ENCODE measurements at regions not wholly inside any gene's neighbourhood (a gene's known extent, or its start where the extent isn't known, plus 50 kb on each side); places are given as distances from the start of the nearest gene placed in this dataset.

DNA sequence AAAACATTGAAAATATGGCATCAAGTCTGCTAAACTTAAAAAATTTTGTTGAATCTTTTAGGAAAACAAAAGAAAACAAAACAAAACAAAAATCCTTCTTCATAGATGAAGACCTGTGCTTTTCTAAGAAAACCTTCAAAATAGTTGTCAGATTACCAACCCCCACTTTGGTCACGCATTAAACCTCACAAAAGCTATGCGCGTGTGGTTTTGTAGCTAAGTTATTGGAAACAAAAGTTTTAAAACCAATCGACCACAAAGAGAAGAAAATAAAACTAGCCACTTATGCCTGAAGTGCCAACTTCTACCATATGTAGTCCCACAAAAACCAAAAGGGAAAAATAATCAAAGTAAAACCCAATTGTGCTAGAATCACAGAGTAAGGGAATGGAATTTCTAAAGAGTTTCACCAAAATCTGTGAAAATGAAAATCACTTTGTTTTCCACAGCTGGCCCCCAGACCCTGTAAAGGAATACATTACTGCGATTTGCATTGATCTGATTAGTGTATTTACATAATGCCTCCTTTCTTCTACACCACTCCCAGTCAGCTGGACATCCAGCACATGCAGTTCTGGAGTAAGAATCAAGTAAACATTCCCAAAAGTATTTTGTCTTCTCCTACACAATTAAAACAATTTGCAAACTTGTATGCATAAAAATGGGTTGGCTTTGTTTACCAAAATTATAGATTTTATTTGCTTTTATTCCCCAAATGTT lies 330.1 kb upstream of the DKK2 start:
- POLR2A ChIA-PET: no interaction called here

DNA sequence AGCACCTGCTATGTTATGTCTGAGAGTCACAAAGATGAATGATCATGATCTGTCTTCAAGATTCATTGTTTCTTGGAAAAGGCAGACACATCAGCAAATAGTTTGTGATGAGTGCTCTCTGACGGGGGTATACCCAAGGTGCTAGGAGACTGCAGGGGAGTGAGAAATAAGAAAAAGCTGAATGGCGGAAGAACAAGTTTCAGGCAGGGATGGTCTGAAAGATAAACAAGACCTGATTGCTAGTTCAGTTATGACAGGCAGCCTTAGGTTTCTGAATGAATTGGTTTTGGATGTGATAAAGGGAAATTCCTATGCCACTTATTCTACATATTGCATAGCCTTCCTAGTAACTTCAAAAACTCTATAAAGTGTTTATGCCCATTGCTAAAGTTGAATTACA lies 327.0 kb upstream of the DKK2 start:
- Histone ChIP-seq H2AFZ (ENCODE audit: low read depth, low read length, poor library complexity, severe bottlenecking) (no peak overlapping the region), H3K4me2 (ENCODE audit: low read length) (no peak overlapping the region), H3K27ac (ENCODE audit: low read depth, low read length) (no peak overlapping the region), H3K9ac (ENCODE audit: low read length) (no peak overlapping the region), H4K20me1 (ENCODE audit: insufficient read depth) (no peaks in the 10 kb centered on the region), H3K27me3 (ENCODE audit: insufficient read depth, low read length) (no peaks in the 10 kb centered on the region), H3K4me3 (replicated peaks in 1 of 2; ENCODE audit: low read depth in 1 of 2, low read length in 2 of 2) (no peak overlapping the region), H3K79me2 (ENCODE audit: insufficient read depth, low read length) (no peaks in the 10 kb centered on the region), H3K9me3 (ENCODE audit: control insufficient read depth in 1 of 2, insufficient read depth in 1 of 2, low read depth in 1 of 2, low read length in 2 of 2) (no peaks in the 10 kb centered on the region), H3K36me3 (ENCODE audit: control insufficient read depth in 1 of 2, insufficient read depth in 2 of 2, low read length in 2 of 2) (no peaks in the 10 kb centered on the region), H3K4me1 (ENCODE audit: control insufficient read depth in 1 of 2, insufficient read depth in 2 of 2, low read length in 2 of 2) (no peaks in the 10 kb centered on the region), H3K9me2 (ENCODE audit: insufficient read depth) (no peaks in the 10 kb centered on the region)
- ChIA-PET RAD21 (ENCODE audit: low non-redundant PET in 1 of 2, low total read pairs in 2 of 2, uncharacterized antibody in 2 of 2, unreplicated experiment in 2 of 2) (no interaction called here), CTCF (no interaction called here), POLR2A (no interaction called here)
- BruUV-seq (replicated peaks): no TSS peak
- ATAC-seq: no peak
- intact Hi-C loops (cut with micrococcal nuclease): no loop called here
- DNase-seq (ENCODE audit: low read depth, low spot score): no peak
- TF ChIP-seq, protein P1, sequence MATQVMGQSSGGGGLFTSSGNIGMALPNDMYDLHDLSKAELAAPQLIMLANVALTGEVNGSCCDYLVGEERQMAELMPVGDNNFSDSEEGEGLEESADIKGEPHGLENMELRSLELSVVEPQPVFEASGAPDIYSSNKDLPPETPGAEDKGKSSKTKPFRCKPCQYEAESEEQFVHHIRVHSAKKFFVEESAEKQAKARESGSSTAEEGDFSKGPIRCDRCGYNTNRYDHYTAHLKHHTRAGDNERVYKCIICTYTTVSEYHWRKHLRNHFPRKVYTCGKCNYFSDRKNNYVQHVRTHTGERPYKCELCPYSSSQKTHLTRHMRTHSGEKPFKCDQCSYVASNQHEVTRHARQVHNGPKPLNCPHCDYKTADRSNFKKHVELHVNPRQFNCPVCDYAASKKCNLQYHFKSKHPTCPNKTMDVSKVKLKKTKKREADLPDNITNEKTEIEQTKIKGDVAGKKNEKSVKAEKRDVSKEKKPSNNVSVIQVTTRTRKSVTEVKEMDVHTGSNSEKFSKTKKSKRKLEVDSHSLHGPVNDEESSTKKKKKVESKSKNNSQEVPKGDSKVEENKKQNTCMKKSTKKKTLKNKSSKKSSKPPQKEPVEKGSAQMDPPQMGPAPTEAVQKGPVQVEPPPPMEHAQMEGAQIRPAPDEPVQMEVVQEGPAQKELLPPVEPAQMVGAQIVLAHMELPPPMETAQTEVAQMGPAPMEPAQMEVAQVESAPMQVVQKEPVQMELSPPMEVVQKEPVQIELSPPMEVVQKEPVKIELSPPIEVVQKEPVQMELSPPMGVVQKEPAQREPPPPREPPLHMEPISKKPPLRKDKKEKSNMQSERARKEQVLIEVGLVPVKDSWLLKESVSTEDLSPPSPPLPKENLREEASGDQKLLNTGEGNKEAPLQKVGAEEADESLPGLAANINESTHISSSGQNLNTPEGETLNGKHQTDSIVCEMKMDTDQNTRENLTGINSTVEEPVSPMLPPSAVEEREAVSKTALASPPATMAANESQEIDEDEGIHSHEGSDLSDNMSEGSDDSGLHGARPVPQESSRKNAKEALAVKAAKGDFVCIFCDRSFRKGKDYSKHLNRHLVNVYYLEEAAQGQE (IDR thresholded peaks at IDR 0.05; ENCODE audit: low read depth): no peak
- TF ChIP-seq, protein P2, sequence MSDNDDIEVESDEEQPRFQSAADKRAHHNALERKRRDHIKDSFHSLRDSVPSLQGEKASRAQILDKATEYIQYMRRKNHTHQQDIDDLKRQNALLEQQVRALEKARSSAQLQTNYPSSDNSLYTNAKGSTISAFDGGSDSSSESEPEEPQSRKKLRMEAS (IDR thresholded peaks at IDR 0.05): no peak
- TF ChIP-seq CEBPB (IDR thresholded peaks at IDR 0.05; ENCODE audit: low read depth): no peak
- no peak for TF ChIP-seq RAD21 (IDR thresholded peaks at IDR 0.05; ENCODE audit: low read depth)
- TF ChIP-seq SP1 (IDR thresholded peaks at IDR 0.05; ENCODE audit: low read depth): no peak
- TF ChIP-seq, protein P3, sequence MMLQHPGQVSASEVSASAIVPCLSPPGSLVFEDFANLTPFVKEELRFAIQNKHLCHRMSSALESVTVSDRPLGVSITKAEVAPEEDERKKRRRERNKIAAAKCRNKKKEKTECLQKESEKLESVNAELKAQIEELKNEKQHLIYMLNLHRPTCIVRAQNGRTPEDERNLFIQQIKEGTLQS (IDR thresholded peaks at IDR 0.05): no peak
- no peak for TF ChIP-seq EGR1 (IDR thresholded peaks at IDR 0.05; ENCODE audit: low read depth)
- TF ChIP-seq SRF (IDR thresholded peaks at IDR 0.05; ENCODE audit: low read depth): no peak
- no peak for TF ChIP-seq EZH2phosphoT487 (IDR thresholded peaks at IDR 0.05; ENCODE audit: borderline replicate concordance)
- TF ChIP-seq POLR2A (IDR thresholded peaks at IDR 0.05; ENCODE audit: borderline replicate concordance, extremely low read depth, insufficient read depth, insufficient read length): no peak
- TF ChIP-seq YY1 (IDR thresholded peaks at IDR 0.05; ENCODE audit: extremely low read depth, insufficient replicate concordance, low read depth, low read length): no peak
- no peak for TF ChIP-seq SIN3A (IDR thresholded peaks at IDR 0.05; ENCODE audit: low read depth)
- no peak for TF ChIP-seq EZH2 (IDR thresholded peaks at IDR 0.05)
- no peak for TF ChIP-seq ZNF274 (IDR thresholded peaks at IDR 0.05; ENCODE audit: low read depth, low read length)

More for the DNA sequence above, 330.1 kb upstream of the DKK2 start:
- intact Hi-C loops (cut with micrococcal nuclease): no loop called here
- no peak for ATAC-seq
- no TSS peak for BruUV-seq (replicated peaks)
- no peaks in the 10 kb centered on the region for H3K27me3 ChIP-seq (ENCODE audit: insufficient read depth, low read length)
- no peak for DNase-seq (ENCODE audit: low read depth, low spot score)
- no peaks in the 10 kb centered on the region for H3K4me1 ChIP-seq (ENCODE audit: control insufficient read depth in 1 of 2, insufficient read depth in 2 of 2, low read length in 2 of 2)
- no peaks in the 10 kb centered on the region for H3K79me2 ChIP-seq (ENCODE audit: insufficient read depth, low read length)
- no peak overlapping the region for H2AFZ ChIP-seq (ENCODE audit: low read depth, low read length, poor library complexity, severe bottlenecking)
- H3K4me3 ChIP-seq (replicated peaks in 1 of 2; ENCODE audit: low read depth in 1 of 2, low read length in 2 of 2): no peak overlapping the region
- ChIA-PET RAD21 (ENCODE audit: low non-redundant PET in 1 of 2, low total read pairs in 2 of 2, uncharacterized antibody in 2 of 2, unreplicated experiment in 2 of 2) (no interaction called here), CTCF (no interaction called here)
- no peaks in the 10 kb centered on the region for H3K9me3 ChIP-seq (ENCODE audit: control insufficient read depth in 1 of 2, insufficient read depth in 1 of 2, low read depth in 1 of 2, low read length in 2 of 2)
- H3K9ac ChIP-seq (ENCODE audit: low read length): no peak overlapping the region
- H3K27ac ChIP-seq (ENCODE audit: low read depth, low read length): no peak overlapping the region
- H4K20me1 ChIP-seq (ENCODE audit: insufficient read depth): no peaks in the 10 kb centered on the region
- H3K36me3 ChIP-seq (ENCODE audit: control insufficient read depth in 1 of 2, insufficient read depth in 2 of 2, low read length in 2 of 2): no peaks in the 10 kb centered on the region
- no peak overlapping the region for H3K4me2 ChIP-seq (ENCODE audit: low read length)
- no peak for TF ChIP-seq SRF (IDR thresholded peaks at IDR 0.05; ENCODE audit: low read depth)
- TF ChIP-seq EGR1 (IDR thresholded peaks at IDR 0.05; ENCODE audit: low read depth): no peak
- no peak for TF ChIP-seq EZH2phosphoT487 (IDR thresholded peaks at IDR 0.05; ENCODE audit: borderline replicate concordance)
- TF ChIP-seq CEBPB (IDR thresholded peaks at IDR 0.05; ENCODE audit: low read depth): no peak
- no peak for TF ChIP-seq ELF1 (IDR thresholded peaks at IDR 0.05; ENCODE audit: borderline replicate concordance, low read depth)
- TF ChIP-seq EZH2 (IDR thresholded peaks at IDR 0.05): no peak
- TF ChIP-seq POLR2AphosphoS5 (IDR thresholded peaks at IDR 0.05; ENCODE audit: low read depth, low read length): no peak
- no peak for TF ChIP-seq JUND (IDR thresholded peaks at IDR 0.05)
- no peak for TF ChIP-seq SIN3A (IDR thresholded peaks at IDR 0.05; ENCODE audit: low read depth)
- no peaks in the 10 kb centered on the region for H3K9me2 ChIP-seq (ENCODE audit: insufficient read depth)
